Transverse colon (tissue), 4 donors: ENCODE measurements at regions not wholly inside any gene's neighbourhood (a gene's known extent, or its start where the extent isn't known, plus 50 kb on each side); places are given as distances from the start of the nearest gene placed in this dataset.
"Not testable (repeated sequence)": the region's sequence is repeated elsewhere in the genome, so short reads cannot be mapped to it uniquely, and the experiment has no call there.

Experiments
- CTCF ChIP-seq, 5 experiments: fragments of 200-600 bp in 3 of 5; fragments of 450-650 bp in 2 of 5; sonication (generic) in 3 of 5; IDR thresholded peaks; 1 replicate in 2 of 5; 2 replicates in 3 of 5; pipeline ENCODE4 v1.5.1; 2016 to 2017; ENCODE audit warnings: antibody characterized with exemption in 5 of 5, inconsistent platforms in 3 of 5, mild to moderate bottlenecking in 2 of 5, moderate library complexity in 1 of 5
- POLR2A ChIP-seq: fragments of 450-650 bp; IDR thresholded peaks from one replicate; pipeline ENCODE4 v1.6.1; 2016; ENCODE audit warnings: antibody characterized with exemption, mild to moderate bottlenecking, moderate library complexity
- POLR2AphosphoS5 ChIP-seq, 3 donors: sonication (generic); formaldehyde crosslinking; IDR thresholded peaks; one replicate each; pipeline ENCODE4 v1.6.1; 2016; ENCODE audit warnings: antibody characterized with exemption in 3 of 3

- not testable (repeated sequence) for TF ChIP-seq POLR2AphosphoS5 (IDR thresholded peaks at IDR 0.05); POLR2A; CTCF (IDR thresholded peaks at IDR 0.05)
Measured at GRCh38 chr9:66152406-66152805, 415.5 kb downstream of the FOXD4L4 start.
